ENCODE measurements at regions not wholly inside any gene's neighbourhood (a gene's known extent, or its start where the extent isn't known, plus 50 kb on each side); places are given as distances from the start of the nearest gene placed in this dataset.

DNA sequence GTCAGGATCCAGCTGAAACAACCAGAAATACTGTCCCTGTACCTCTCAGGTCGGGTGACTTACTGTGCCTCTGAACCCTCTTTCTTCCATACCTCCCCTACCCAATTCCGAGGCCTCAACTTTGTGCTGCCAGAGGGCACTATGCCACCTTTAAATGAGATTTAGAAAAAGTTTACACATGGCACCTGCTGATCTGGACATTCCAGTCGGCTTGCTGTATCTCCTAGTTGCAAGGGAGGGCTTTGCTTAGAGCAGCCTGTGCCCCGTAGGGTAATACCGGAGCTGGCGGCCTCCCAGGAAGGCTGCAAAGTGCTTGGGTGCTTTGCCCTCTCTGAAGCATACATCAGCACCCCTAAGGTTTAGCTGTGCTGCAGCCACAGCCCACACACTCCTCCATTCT lies 306.0 kb upstream of the RBFOX1 start:
- TF ChIP-seq POLR2A (IDR thresholded peaks at IDR 0.05; ENCODE audit: borderline replicate concordance, extremely low read depth, insufficient read depth, insufficient read length): no peak
- no peak for TF ChIP-seq EZH2phosphoT487 (IDR thresholded peaks at IDR 0.05; ENCODE audit: borderline replicate concordance)
- TF ChIP-seq, protein P1, sequence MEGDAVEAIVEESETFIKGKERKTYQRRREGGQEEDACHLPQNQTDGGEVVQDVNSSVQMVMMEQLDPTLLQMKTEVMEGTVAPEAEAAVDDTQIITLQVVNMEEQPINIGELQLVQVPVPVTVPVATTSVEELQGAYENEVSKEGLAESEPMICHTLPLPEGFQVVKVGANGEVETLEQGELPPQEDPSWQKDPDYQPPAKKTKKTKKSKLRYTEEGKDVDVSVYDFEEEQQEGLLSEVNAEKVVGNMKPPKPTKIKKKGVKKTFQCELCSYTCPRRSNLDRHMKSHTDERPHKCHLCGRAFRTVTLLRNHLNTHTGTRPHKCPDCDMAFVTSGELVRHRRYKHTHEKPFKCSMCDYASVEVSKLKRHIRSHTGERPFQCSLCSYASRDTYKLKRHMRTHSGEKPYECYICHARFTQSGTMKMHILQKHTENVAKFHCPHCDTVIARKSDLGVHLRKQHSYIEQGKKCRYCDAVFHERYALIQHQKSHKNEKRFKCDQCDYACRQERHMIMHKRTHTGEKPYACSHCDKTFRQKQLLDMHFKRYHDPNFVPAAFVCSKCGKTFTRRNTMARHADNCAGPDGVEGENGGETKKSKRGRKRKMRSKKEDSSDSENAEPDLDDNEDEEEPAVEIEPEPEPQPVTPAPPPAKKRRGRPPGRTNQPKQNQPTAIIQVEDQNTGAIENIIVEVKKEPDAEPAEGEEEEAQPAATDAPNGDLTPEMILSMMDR (IDR thresholded peaks at IDR 0.05 in 2 of 3, conservative IDR thresholded peaks at IDR 0.05 in 1 of 3; ENCODE audit: borderline replicate concordance in 1 of 3, insufficient read depth in 1 of 3, low read depth in 2 of 3, low read length in 2 of 3): no peak
- no peak for TF ChIP-seq YY1 (IDR thresholded peaks at IDR 0.05; ENCODE audit: extremely low read depth, insufficient replicate concordance, low read depth, low read length)
- no peak for TF ChIP-seq SIN3A (IDR thresholded peaks at IDR 0.05; ENCODE audit: low read depth)
- no peak for TF ChIP-seq FOSL1 (IDR thresholded peaks at IDR 0.05; ENCODE audit: low read depth)
- no peak for TF ChIP-seq POLR2AphosphoS5 (IDR thresholded peaks at IDR 0.05; ENCODE audit: low read depth, low read length)
- TF ChIP-seq ZFX (IDR thresholded peaks at IDR 0.05): no peak
- TF ChIP-seq RAD21 (IDR thresholded peaks at IDR 0.05; ENCODE audit: low read depth): no peak
- no peak for TF ChIP-seq ATF3 (IDR thresholded peaks at IDR 0.05)
- no peak for TF ChIP-seq REST (IDR thresholded peaks at IDR 0.05; ENCODE audit: low read depth)
